ENCODE measurements at regions not wholly inside any gene's neighbourhood (a gene's known extent, or its start where the extent isn't known, plus 50 kb on each side); places are given as distances from the start of the nearest gene placed in this dataset.

DNA sequence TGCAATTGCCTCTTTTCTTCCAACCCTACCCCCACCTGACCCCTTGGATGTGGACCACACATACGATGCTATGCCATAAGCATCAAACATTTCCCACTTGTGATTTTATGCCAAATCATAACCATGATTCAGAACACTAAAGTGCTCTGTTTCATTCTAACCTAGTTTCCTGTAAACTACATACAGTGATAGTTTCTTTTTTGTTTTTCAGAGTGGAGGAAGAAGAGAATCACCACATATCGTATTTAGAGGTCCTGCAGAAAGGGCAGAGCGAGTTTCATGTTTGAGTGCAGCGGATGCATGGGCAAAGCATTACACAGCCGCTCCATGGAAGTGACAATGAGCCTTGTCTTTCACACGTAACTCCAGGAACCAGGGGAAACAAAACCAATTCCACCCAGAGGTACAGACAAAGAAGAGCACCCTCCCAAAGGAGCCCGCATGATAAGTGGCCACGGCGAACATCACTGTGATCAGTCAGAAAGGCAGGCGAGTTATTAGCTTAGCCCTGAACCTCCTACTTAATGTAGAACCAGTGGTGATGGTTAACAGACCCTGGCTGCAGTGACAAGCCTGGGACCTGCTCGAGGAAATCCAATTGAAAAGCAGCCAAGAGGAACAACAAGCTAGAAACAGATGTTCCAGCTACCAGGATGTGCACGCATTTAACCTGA, 64.0 kb upstream of the ZNF281 start:
- POLR2A ChIA-PET, result interaction anchor here (1.1 kb wide), 1 partner anchor 64 kb away, joined by 4 read pairs; the partner anchor contains the start of gene ZNF281
- peak overlapping the region; percentile 72 for H3K4me2 ChIP-seq
- WGBS (ENCODE audit: low lambda C conversion rate), result 29% methylated on average over 12 of the region's 12 CpGs

More for the DNA sequence above, 64.0 kb upstream of the ZNF281 start:
- H3K4me1 ChIP-seq (ENCODE audit: control insufficient read depth in 1 of 2, insufficient read depth in 2 of 2, low read depth in 1 of 2, low read length in 1 of 2), result peaks cover 0 to 15% of the 10 kb centered on the region in 2 experiments; a peak in 2 of 4 replicates
- peak overlapping the region; percentile 42 to 95; a peak in 3 of 4 replicates for H3K27ac ChIP-seq (ENCODE audit: low read depth in 2 of 2, low read length in 1 of 2)
- CTCF ChIA-PET, result interaction anchor here (0.5 to 3.0 kb wide), 2 partner anchors 15 to 439 kb away, joined by 3 to 10 read pairs; no protein-coding TSS in a partner anchor
- H3F3A ChIP-seq (replicated peaks; ENCODE audit: insufficient read depth), result no peaks in the 10 kb centered on the region
- H3K79me2 ChIP-seq (ENCODE audit: insufficient read depth), result no peaks in the 10 kb centered on the region
- no peaks in the 10 kb centered on the region for H4K20me1 ChIP-seq (ENCODE audit: insufficient read depth)
- peak; percentile 82 for DNase-seq
- 0 out of 2 replicates have a peak overlapping the region, but pooled peaks have one; percentile 17 for H3K9ac ChIP-seq
- no peaks in the 10 kb centered on the region for H3K27me3 ChIP-seq (ENCODE audit: insufficient read depth)
- peak overlapping the region in 1 of 2 experiments; percentile 21; a peak in 2 of 4 replicates for H3K4me3 ChIP-seq (ENCODE audit: low read depth in 2 of 2, low read length in 1 of 2)
- peak overlapping the region; percentile 66; the same call in 1 of the 2 replicates for H2AFZ ChIP-seq (ENCODE audit: low read depth)
- no peaks in the 10 kb centered on the region for H3K36me3 ChIP-seq (replicated peaks in 1 of 2; ENCODE audit: control insufficient read depth in 1 of 2, insufficient read depth in 2 of 2, low read length in 1 of 2)
- no peaks in the 10 kb centered on the region for H3K9me2 ChIP-seq
- TF ChIP-seq TEAD4 (IDR thresholded peaks at IDR 0.05; ENCODE audit: borderline replicate concordance, insufficient read depth) (no peak), SIN3A (IDR thresholded peaks at IDR 0.05; ENCODE audit: borderline replicate concordance, low read depth, low read length) (peak; percentile 68; the same call in 1 of the 2 replicates), RAD21 (IDR thresholded peaks at IDR 0.05; ENCODE audit: low read length) (peak; percentile 31), CHD2 (IDR thresholded peaks at IDR 0.05; ENCODE audit: low read length, partially characterized antibody) (peak; percentile 87), RFX5 (IDR thresholded peaks at IDR 0.05; ENCODE audit: low read length) (0 out of 2 replicates have a peak, but pooled peaks have one; percentile 39), MXI1 (IDR thresholded peaks at IDR 0.05; ENCODE audit: low read depth, low read length) (peak; percentile 74; the same call in 1 of the 2 replicates), NRF1 (IDR thresholded peaks at IDR 0.05; ENCODE audit: low read depth, low read length) (no peak), TCF12 (IDR thresholded peaks at IDR 0.05) (peak; percentile 92), EP300 (IDR thresholded peaks at IDR 0.05; ENCODE audit: borderline replicate concordance in 1 of 2, low read depth in 1 of 2, low read length in 1 of 2) (peak; percentile 14 to 97; a peak in 3 of 4 replicates), FOXJ3 (CRISPR knock-in tag; IDR thresholded peaks at IDR 0.05) (peak; percentile 86), NFIC (IDR thresholded peaks at IDR 0.05; ENCODE audit: borderline replicate concordance) (peak; percentile 71), POLR2AphosphoS5 (IDR thresholded peaks at IDR 0.05; ENCODE audit: low read depth, low read length) (peak; percentile 56), JUND (IDR thresholded peaks at IDR 0.05) (no peak), GATA2 (CRISPR knock-in tag; IDR thresholded peaks at IDR 0.05) (peak; percentile 68), SMC3 (IDR thresholded peaks at IDR 0.05; ENCODE audit: low read depth, low read length) (no peak), ELF1 (IDR thresholded peaks at IDR 0.05) (no peak), RCOR1 (IDR thresholded peaks at IDR 0.05; ENCODE audit: low read length) (peak; percentile 96)
- TF ChIP-seq, protein P1, sequence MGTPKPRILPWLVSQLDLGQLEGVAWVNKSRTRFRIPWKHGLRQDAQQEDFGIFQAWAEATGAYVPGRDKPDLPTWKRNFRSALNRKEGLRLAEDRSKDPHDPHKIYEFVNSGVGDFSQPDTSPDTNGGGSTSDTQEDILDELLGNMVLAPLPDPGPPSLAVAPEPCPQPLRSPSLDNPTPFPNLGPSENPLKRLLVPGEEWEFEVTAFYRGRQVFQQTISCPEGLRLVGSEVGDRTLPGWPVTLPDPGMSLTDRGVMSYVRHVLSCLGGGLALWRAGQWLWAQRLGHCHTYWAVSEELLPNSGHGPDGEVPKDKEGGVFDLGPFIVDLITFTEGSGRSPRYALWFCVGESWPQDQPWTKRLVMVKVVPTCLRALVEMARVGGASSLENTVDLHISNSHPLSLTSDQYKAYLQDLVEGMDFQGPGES (IDR thresholded peaks at IDR 0.05; ENCODE audit: low read depth, low read length), result no peak
- TF ChIP-seq, protein P2, sequence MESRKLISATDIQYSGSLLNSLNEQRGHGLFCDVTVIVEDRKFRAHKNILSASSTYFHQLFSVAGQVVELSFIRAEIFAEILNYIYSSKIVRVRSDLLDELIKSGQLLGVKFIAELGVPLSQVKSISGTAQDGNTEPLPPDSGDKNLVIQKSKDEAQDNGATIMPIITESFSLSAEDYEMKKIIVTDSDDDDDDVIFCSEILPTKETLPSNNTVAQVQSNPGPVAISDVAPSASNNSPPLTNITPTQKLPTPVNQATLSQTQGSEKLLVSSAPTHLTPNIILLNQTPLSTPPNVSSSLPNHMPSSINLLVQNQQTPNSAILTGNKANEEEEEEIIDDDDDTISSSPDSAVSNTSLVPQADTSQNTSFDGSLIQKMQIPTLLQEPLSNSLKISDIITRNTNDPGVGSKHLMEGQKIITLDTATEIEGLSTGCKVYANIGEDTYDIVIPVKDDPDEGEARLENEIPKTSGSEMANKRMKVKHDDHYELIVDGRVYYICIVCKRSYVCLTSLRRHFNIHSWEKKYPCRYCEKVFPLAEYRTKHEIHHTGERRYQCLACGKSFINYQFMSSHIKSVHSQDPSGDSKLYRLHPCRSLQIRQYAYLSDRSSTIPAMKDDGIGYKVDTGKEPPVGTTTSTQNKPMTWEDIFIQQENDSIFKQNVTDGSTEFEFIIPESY (IDR thresholded peaks at IDR 0.05; ENCODE audit: borderline replicate concordance, low read depth), result no peak
- TF ChIP-seq, protein P3, sequence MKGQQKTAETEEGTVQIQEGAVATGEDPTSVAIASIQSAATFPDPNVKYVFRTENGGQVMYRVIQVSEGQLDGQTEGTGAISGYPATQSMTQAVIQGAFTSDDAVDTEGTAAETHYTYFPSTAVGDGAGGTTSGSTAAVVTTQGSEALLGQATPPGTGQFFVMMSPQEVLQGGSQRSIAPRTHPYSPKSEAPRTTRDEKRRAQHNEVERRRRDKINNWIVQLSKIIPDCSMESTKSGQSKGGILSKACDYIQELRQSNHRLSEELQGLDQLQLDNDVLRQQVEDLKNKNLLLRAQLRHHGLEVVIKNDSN (IDR thresholded peaks at IDR 0.05; ENCODE audit: borderline replicate concordance, low read depth), result no peak
- TF ChIP-seq, protein P4, sequence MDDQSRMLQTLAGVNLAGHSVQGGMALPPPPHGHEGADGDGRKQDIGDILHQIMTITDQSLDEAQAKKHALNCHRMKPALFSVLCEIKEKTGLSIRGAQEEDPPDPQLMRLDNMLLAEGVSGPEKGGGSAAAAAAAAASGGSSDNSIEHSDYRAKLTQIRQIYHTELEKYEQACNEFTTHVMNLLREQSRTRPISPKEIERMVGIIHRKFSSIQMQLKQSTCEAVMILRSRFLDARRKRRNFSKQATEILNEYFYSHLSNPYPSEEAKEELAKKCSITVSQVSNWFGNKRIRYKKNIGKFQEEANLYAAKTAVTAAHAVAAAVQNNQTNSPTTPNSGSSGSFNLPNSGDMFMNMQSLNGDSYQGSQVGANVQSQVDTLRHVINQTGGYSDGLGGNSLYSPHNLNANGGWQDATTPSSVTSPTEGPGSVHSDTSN (IDR thresholded peaks at IDR 0.05), result peak; percentile 71
- H3K9me3 ChIP-seq, result no peaks in the 10 kb centered on the region

Measured in SK-N-SH (cell line).